Fibroblast of skin of right quadriceps (primary cell): ENCODE measurements at regions not wholly inside any gene's neighbourhood (a gene's known extent, or its start where the extent isn't known, plus 50 kb on each side); places are given as distances from the start of the nearest gene placed in this dataset.
"Not testable (repeated sequence)": the region's sequence is repeated elsewhere in the genome, so short reads cannot be mapped to it uniquely, and the experiment has no call there.

Source experiments
- DNase-seq: peaks from one replicate; pipeline ENCODE4 v3.0.0-alpha.2; 2013

DNA sequence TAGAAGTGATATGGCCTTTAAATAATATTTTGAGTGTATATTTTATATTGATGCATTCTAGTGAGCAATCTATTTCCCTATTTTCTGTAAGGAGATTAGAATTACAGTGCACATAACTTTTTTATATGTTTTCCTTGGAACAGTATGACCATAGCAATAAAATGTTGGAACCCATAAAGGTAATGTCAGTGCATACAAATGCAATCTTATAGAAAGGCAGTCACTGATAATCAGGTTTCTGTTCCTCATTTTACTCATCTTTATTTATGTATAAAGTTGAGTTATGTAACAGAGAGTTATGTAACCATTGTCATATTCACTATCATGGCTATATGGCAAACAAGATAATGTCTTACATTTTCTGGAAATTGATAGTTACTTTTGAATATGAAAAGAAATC, 179.9 kb upstream of the NETO1 start:
- no peak for DNase-seq

DNA sequence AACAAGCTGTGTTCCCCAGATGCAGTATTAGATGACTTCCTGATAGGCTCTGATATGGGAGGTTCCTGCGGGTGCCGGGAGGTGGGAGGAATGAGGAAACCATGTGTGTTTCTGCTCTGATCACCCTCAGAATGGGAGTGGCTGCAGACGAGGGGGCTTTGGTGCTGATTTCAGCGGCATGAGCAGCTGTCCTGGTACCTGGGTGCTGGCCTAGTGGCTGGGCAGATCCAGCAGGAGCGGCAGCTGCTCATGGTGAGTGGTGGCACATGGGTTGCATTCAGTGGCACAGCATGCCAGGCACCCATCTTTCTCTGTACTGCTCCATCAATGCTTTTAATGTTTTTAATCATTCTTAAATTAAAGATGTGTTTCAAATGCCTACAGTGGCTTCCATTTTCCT, 177.2 kb upstream of the NETO1 start:
- no peak for DNase-seq

DNA sequence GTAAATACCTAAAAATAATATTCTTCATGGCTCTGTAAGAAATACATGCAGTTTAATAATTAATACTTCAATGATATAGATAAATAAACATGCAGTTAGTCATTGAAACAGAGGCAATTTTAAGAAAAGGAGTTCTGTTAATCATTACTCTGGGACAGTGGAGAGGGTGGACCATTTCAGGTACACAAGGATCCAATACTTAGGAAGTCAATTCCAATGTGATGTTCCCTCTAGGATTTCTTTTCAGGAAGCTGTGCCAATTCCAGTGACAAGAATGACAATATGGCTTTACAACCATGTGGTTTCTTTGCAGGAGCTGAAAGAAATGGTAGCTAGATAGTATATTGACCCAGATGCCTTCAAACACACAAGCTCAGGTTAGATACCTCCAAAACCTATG, 175.8 kb upstream of the NETO1 start:
- no peak for DNase-seq

- DNase-seq: no peak
These were observed 175.4 kb upstream of the NETO1 start for GRCh38 chr18:73043211-73043610.

DNA sequence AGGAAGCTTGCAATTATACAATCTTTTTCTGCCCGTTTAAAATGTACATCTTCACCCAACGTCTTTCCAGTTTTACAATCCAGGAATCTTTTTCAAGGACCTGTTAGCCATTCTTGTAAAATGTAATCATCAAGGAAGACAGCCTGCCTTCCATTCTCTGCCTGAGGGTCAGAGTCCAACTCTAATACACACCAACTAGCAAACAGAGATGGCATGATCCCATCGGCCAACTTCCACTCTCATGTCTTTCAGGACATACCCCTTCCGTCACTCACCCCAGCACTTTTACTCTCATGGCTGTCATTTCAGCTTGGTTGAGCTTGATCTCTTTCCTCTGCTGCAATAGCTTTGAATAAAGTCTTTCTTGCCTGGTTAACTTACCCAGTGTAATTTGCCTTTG, 172.5 kb upstream of the NETO1 start:
- DNase-seq: no peak

- DNase-seq: no peak
These were observed 170.5 kb upstream of the NETO1 start for GRCh38 chr18:73038336-73038735.

DNA sequence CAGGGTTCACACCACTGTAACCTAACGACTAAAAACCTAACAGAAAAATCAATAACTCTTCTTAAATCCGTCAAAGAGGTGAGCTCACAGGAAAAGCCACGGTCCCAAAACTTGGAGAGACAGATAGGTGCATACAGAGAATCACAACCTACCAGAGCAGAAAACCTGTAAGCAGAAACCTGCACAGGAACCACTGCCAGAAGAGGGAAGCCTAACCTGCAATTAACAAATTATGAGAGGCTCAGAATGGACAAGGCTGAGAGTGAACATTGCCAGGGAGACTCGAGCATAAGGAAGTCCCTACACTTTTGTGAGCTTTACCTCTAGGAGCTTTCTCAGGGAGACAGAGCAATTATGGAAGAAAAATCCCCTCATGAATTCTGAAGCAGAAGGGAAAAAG, 156.2 kb upstream of the NETO1 start:
- no peak for DNase-seq

DNA sequence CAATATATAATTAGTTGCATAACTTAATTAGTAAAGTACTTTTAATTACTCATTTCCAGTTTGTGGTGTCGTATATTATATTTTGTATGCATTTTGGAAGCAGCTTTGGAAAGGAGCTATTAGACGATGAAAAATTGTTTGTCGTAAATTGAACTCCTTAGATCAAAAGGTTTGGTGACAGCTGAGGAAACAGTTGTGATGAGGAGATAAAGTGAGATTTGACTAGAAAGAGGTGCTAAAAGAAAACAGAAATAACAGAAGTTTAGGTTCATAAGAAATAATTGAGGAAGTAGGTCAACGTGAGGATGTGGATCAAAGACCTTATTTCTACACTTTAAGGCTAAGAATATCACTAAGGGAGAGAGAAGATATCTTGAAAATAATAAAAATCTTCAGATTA, 141.9 kb upstream of the NETO1 start:
- no peak for DNase-seq

GRCh38 chr18:73007915-73008308, 140.1 kb upstream of the NETO1 start:
- DNase-seq: no peak

DNA sequence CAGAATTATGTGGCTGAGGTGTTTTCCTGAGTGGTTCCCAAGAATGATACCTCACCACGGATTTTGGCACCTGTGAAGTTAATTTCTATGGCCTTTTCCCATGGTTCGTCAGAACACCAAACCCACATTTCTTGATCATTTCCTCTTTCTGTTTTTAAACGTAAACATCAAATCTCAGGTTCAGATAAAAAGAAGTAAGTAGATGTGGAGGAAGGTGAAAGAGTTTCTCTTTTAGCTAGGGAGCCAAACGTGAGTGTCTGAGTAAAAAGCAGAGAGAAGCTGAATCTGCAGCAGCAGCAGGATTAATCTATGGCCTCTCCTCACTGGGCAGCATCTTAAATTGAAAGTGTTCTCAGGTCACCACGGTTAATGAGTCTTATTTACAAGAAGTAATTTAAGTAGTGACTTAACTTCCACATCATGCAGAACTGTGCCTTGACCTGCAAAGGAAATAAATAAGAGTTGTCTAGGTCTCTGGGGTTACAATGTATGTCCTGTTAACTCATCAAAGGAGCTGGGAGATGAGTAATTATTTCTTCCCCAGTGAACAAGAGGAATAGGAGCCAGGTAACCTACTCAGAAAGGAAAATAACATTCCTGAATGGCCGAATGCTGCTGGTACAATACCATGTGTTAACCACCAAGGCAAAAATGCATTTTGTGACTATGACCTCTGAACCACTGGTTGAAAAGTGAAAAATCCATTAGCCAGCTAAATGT, 139.6 kb upstream of the NETO1 start:
- DNase-seq: no peak

DNA sequence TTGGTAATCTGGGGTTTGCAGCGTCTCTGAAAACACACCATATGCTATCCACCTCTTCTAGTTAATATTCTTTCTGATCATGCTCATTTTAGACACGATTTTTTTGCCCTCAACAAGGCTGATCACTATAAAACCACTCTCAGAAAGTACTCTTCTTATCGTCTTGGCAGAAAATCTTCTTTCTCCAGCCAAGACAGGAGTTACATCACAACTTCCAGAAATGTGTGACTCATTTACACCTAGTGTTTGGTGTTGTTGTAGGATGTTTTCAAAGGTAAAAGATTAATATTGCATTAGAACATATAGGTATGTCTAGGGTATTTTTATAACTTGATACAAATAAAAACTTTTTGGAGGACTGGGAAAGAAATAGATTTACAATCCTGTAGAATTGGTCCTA, 138.5 kb upstream of the NETO1 start:
- no peak for DNase-seq

DNA sequence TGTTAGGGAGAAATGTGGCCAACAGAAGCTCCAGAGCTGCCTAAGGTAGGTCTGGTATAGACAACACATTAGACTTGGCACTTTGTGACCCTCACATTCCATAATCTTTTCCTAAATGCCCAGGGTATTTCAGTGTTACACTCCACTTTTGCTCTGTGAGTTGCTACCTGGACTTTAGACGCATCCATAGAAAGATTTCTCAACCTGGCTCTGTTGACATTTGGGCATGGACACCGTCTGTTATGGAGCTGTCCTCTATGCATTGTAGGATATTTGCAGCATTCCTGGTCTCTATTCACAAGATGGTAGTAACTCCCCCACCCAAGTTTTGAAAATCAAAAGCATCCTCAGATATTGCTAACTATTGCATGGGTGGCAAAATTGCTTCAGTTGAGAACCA, 136.5 kb upstream of the NETO1 start:
- no peak for DNase-seq

DNA sequence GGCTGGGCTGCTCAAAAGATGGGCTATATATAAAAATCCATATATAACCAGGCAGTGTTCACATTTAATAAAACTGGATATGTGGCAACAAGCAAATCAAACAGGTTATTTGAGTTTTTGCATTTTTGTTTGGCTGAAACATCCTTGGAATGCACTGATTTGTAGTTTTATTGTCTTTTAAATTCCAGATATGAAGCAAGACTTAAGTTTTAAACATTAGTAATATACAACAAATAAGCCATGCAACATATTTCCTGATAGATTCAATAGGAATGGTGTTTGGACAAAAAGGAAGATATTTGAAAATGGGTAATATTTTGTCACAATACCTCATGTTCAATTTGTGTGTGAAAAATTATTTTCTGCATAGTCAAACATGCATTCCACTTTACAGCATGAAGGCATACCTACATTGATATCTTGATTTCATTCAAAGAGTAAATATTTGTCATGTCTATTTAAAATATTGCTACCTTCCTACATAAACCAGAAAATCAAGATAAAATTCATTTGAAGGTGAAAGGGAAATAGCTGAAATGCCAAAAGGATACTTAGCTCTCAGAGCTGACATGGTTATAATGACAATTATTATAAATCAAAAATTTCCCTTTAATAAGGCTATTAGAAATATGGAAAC, 132.3 kb upstream of the NETO1 start:
- DNase-seq: no peak

DNA sequence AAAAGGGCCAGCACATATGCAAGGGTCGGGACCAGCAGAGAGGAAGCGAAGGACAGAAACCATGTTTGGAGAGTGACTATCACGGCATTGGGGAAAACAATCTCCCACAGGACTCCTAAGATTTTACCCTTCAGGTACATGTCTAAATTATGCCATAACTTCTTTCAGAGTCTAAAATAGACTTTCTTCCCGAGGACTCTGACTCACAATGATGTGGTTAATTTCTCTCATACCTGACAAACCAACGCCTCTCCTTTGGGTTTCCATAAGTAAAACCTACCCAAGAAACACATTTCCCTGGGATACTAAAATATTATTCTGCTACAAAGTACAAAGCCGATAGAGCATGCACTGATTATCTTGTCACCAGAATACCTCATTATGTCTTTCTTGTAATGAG, 127.8 kb upstream of the NETO1 start:
- DNase-seq: no peak

DNA sequence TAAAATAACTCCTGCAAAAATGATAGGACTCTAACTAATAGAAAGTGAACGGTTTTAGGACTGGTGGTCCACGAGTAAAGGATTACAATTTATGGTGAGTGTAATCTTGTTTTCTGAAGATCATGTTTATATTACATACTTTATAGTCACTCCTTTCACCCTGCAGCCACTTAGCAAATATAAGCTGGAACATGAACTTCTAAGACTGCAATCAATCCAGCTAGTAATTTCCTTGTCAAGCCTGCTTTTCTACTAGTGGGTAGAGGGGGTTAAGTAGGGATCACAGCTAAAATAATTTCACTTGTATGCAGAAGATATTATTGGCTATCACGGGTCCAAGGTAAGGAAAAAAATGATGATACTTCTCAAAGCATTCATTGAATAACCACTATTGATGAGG, 125.5 kb upstream of the NETO1 start:
- DNase-seq: no peak

- no peak for DNase-seq
These were observed 123.6 kb upstream of the NETO1 start for GRCh38 chr18:72991379-72991778.

DNA sequence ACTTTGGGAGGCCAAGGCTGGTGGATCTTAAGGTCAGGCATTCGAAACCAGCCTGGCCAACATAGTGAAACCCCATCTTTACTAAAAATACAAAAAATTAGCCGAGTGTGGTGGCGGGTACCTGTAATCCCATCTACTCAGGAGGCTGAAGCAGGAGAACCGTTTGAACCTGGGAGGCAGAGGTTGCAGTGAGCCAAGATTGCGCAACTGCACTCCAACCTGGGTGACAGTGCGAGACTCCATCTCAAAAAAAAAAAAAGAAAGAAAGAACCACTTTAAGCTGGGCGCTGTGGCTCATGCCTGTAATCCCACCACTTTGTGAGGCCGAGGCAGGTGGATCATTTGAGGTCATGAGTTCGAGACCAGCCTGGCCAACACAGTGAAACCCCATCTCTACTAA, 119.8 kb upstream of the NETO1 start:
- DNase-seq: not testable (repeated sequence)

DNA sequence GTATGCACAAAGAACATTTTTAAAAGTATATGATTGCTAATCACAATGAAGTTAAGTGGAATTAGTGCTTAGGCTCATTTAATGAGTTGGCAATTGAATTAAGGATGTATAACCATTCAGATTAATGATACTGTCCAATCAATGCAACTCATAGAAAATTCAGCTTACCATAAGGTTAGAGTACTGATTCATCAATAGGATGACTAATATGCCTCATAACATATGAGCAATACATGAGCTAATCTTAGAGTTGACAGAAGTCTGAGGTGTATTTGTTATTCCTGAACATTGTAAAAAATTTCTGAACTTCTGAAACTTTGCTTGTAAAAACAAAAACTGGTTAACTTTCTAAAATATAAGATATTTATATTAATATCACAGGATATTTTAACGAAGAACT, 118.3 kb upstream of the NETO1 start:
- DNase-seq: no peak

DNA sequence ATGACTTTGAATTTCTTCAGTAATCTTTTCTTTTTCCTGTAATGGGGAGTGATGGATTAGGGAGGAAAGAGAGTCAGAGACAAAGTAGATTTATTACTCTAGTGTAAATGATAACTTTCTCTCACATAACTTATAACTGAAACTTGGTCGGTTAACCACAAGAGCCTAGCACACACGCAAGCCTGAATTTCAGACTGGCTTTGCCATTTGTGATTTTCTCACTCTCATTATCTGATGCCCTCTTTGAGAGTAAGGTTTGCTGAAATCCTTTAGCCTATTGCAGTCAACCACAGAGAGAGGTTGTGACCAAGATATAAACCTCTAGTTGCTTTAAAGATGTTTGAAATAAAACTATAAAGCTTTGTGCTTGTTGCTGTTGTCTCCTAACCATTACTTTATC, 117.9 kb upstream of the NETO1 start:
- no peak for DNase-seq

DNA sequence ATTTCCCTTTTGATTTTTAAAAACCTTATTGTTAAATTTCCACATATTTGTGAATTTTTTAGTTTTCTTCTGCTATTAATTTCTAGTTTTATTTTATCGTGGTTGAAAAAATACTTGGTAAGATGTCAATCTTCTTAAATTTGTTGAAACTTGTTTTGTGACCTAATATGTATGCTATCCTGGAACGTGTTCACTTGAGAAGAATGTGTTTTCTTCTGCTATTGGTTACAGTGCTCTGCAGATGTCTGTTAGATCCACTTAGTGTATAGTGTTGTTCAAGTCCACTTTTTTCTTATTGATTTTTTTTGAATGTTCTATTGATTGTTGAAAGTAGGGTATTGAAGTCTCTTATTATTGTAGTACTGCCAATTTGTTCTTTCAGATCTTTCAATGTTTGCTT, 116.5 kb upstream of the NETO1 start:
- DNase-seq: no peak

GRCh38 chr18:72973841-72974240, 106.1 kb upstream of the NETO1 start:
- no peak for DNase-seq

DNA sequence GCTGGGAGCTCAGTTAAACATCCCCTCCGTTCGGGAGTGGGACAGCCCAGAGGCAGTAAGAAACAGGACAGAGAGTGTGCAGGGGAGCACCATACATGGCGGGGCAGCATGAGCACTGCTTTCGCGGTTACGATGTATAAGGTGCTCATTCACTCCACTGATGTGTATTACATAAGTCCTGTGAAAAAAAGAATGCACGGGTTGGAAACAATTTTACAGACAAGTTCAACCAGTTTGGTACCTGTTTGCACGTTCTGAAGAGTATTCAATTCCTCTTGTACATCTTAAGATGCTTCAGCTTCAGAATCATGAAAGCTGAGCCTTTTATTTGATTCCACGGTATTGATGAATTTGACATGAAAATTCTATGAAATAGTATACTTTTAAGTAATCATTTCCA, 97.8 kb upstream of the NETO1 start:
- DNase-seq: no peak

GRCh38 chr18:72958195-72958594, 90.4 kb upstream of the NETO1 start:
- not testable (repeated sequence) for DNase-seq

GRCh38 chr18:72948439-72948838, 80.7 kb upstream of the NETO1 start:
- no peak for DNase-seq

DNA sequence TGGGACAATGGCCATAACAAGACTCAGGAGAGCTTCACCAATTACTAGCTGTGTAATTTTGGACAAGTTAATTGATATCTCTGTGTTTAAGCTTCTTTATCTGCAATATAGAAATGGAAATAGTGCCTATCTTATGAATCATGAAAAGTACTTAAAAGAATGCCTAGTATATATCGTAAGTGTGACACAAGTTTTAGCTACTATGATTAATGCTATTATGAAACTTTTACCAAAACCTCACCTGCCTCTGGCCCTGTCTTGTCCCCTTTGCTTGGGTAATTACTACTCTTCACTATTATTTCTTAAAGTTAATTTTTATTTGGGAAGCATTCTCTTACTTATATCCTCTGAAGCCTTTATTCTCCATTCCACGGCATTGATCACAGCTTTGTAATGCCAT, 75.0 kb upstream of the NETO1 start:
- no peak for DNase-seq
